GM23338 (cell line): ENCODE measurements at regions not wholly inside any gene's neighbourhood (a gene's known extent, or its start where the extent isn't known, plus 50 kb on each side); places are given as distances from the start of the nearest gene placed in this dataset.

ENCODE experiments used
- ATAC-seq: fragments of 200-7000 bp; cut with Tn5 transposase; 3 replicates; pipeline ENCODE4 v1.9.1; 2020
- DNase-seq: peaks from one replicate; pipeline ENCODE4 v3.0.0-alpha.2; 2015; ENCODE audit warnings: low spot score
- H2AFZ ChIP-seq: fragments of 200-600 bp; sonication (generic); 2 replicates; pipeline ENCODE4 v1.8.0; 2016; ENCODE audit warnings: antibody characterized with exemption, mild to moderate bottlenecking, moderate library complexity
- H3F3A ChIP-seq: fragments of 200-600 bp; sonication (generic); replicated peaks from 2 replicates; pipeline ENCODE4 v1.8.0; 2017; ENCODE audit warnings: antibody characterized with exemption, mixed run types, low read depth
- H3K27ac ChIP-seq: fragments of 200-600 bp; sonication (generic); 2 replicates; pipeline ENCODE4 v1.6.1; 2016; ENCODE audit warnings: low read depth
- H3K27me3 ChIP-seq: fragments of 200-600 bp; sonication (generic); 2 replicates; pipeline ENCODE4 v1.8.0; 2016; ENCODE audit warnings: mild to moderate bottlenecking, mixed run types, moderate library complexity; ENCODE audit not compliant: insufficient read depth
- H3K36me3 ChIP-seq: fragments of 200-600 bp; sonication (generic); 2 replicates; pipeline ENCODE4 v1.8.0; 2016; ENCODE audit warnings: mild to moderate bottlenecking; ENCODE audit not compliant: insufficient read depth
- H3K4me1 ChIP-seq: fragments of 200-600 bp; sonication (generic); 2 replicates; pipeline ENCODE4 v1.8.0; 2016; ENCODE audit warnings: mild to moderate bottlenecking, moderate library complexity; ENCODE audit not compliant: insufficient read depth
- H3K4me2 ChIP-seq: fragments of 200-600 bp; sonication (generic); 2 replicates; pipeline ENCODE4 v1.7.1; 2017; ENCODE audit warnings: mixed run types
- H3K4me3 ChIP-seq: fragments of 200-600 bp; sonication (generic); 2 replicates; pipeline ENCODE4 v1.6.1; 2016; ENCODE audit warnings: mixed run types
- H3K79me2 ChIP-seq: fragments of 200-600 bp; sonication (generic); replicated peaks from 2 replicates; pipeline ENCODE4 v1.8.0; 2017; ENCODE audit warnings: mild to moderate bottlenecking; ENCODE audit not compliant: insufficient read depth
- H3K9me2 ChIP-seq: fragments of 200-600 bp; sonication (generic); 2 replicates; pipeline ENCODE4 v1.8.0; 2017; ENCODE audit not compliant: insufficient read depth
- H4K20me1 ChIP-seq: fragments of 200-600 bp; sonication (generic); replicated peaks from 2 replicates; pipeline ENCODE4 v1.8.0; 2017; ENCODE audit warnings: mild to moderate bottlenecking; ENCODE audit not compliant: insufficient read depth
- H3K27ac Mint-ChIP-seq: 2 replicates; pipeline ENCODE4 v1.8.0; 2020; ENCODE audit warnings: inconsistent platforms, mild to moderate bottlenecking, moderate library complexity, mixed read lengths
- H3K27me3 Mint-ChIP-seq: 3 replicates; pipeline ENCODE4 v1.8.0; 2022; ENCODE audit warnings: low read depth, mild to moderate bottlenecking, moderate library complexity, mixed read lengths, inconsistent platforms; ENCODE audit not compliant: insufficient read depth, poor library complexity
- H3K36me3 Mint-ChIP-seq: 3 replicates; pipeline ENCODE4 v1.8.0; 2021; ENCODE audit warnings: low read depth, mild to moderate bottlenecking, inconsistent platforms, moderate library complexity, mixed read lengths
- H3K4me1 Mint-ChIP-seq: 3 replicates; pipeline ENCODE4 v1.8.0; 2020; ENCODE audit warnings: mild to moderate bottlenecking, inconsistent platforms, mixed read lengths
- H3K4me3 Mint-ChIP-seq: 3 replicates; pipeline ENCODE4 v1.8.0; 2021; ENCODE audit warnings: moderate library complexity, mild to moderate bottlenecking, inconsistent platforms, mixed read lengths
- H3K9me3 Mint-ChIP-seq: 3 replicates; pipeline ENCODE4 v1.8.0; 2020; ENCODE audit warnings: moderate library complexity, mild to moderate bottlenecking, inconsistent platforms, mixed read lengths
- CREB1 ChIP-seq: fragments of 250-450 bp; sonication (Bioruptor Pico); IDR thresholded peaks from 2 replicates; pipeline ENCODE4 v1.5.0; 2020; ENCODE audit warnings: low read depth, mild to moderate bottlenecking, moderate library complexity
- CTCF ChIP-seq, 2 experiments: fragments of 200-600 bp in 1 of 2; sonication (generic) in 1 of 2; conservative IDR thresholded peaks; 2 replicates each; pipeline versions ENCODE4 v1.5.1 to v1.6.1; 2016 to 2017; ENCODE audit warnings: antibody characterized with exemption in 2 of 2, low read depth in 2 of 2, mild to moderate bottlenecking in 2 of 2, moderate library complexity in 1 of 2
- ETS1 ChIP-seq: IDR thresholded peaks from 2 replicates; pipeline ENCODE4 v1.6.1; 2016; ENCODE audit warnings: antibody characterized with exemption
- EZH2 ChIP-seq: fragments of 200-600 bp; sonication (generic); IDR thresholded peaks from one replicate; pipeline ENCODE4 v1.8.0; 2017; ENCODE audit warnings: antibody characterized with exemption, mild to moderate bottlenecking, low read depth; ENCODE audit not compliant: unreplicated experiment
- EZH2phosphoT487 ChIP-seq: fragments of 200-600 bp; sonication (generic); IDR thresholded peaks from one replicate; pipeline ENCODE4 v1.8.1; 2018; ENCODE audit warnings: antibody characterized with exemption; ENCODE audit not compliant: unreplicated experiment
- JUNB ChIP-seq: IDR thresholded peaks from one replicate; pipeline ENCODE4 v1.6.1; 2016; ENCODE audit warnings: antibody characterized with exemption; ENCODE audit not compliant: unreplicated experiment
- NANOG ChIP-seq: IDR thresholded peaks from 2 replicates; pipeline ENCODE4 v1.6.1; 2016; ENCODE audit warnings: antibody characterized with exemption, borderline replicate concordance
- POLR2AphosphoS5 ChIP-seq: IDR thresholded peaks from 2 replicates; pipeline ENCODE4 v1.6.1; 2016; ENCODE audit warnings: antibody characterized with exemption, low read depth
- REST ChIP-seq: IDR thresholded peaks from one replicate; pipeline ENCODE4 v1.6.1; 2018; ENCODE audit warnings: antibody characterized with exemption; ENCODE audit not compliant: unreplicated experiment
- STAT1 ChIP-seq: IDR thresholded peaks from one replicate; pipeline ENCODE4 v1.6.1; 2016; ENCODE audit warnings: antibody characterized with exemption; ENCODE audit not compliant: unreplicated experiment
- ZNF114 ChIP-seq: fragments of 250-450 bp; sonication (Bioruptor Pico); IDR thresholded peaks from 2 replicates; pipeline ENCODE4 v1.5.0; 2020; ENCODE audit warnings: mild to moderate bottlenecking, moderate library complexity
- ZNF331 ChIP-seq: fragments of 250-450 bp; sonication (Bioruptor Pico); IDR thresholded peaks from 2 replicates; pipeline ENCODE4 v1.5.0; 2020; ENCODE audit warnings: low read depth, mild to moderate bottlenecking, moderate library complexity
- ZNF462 ChIP-seq: fragments of 250-450 bp; sonication (Bioruptor Pico); IDR thresholded peaks from 2 replicates; pipeline ENCODE4 v1.5.0; 2020; ENCODE audit warnings: mild to moderate bottlenecking, moderate library complexity

GRCh38 chr12:89779090-89779489 is 70.5 kb upstream of the ATP2B1 start:
- Mint-ChIP-seq H3K4me3 (no peak overlapping the region), H3K27me3 (no peaks in the 10 kb centered on the region), H3K27ac (no peak overlapping the region), H3K4me1 (peaks cover 6% of the 10 kb centered on the region; the same call in 1 of the 3 replicates), H3K36me3 (no peaks in the 10 kb centered on the region), H3K9me3 (peaks cover 2% of the 10 kb centered on the region; the same call in 1 of the 3 replicates)
- Histone ChIP-seq H3K27ac (no peak overlapping the region), H3K36me3 (no peaks in the 10 kb centered on the region), H3K4me1 (no peaks in the 10 kb centered on the region), H3K27me3 (no peaks in the 10 kb centered on the region), H3K79me2 (no peaks in the 10 kb centered on the region), H4K20me1 (no peaks in the 10 kb centered on the region), H3K4me3 (no peak overlapping the region), H3K4me2 (no peak overlapping the region), H3K9me2 (no peaks in the 10 kb centered on the region), H3F3A (no peaks in the 10 kb centered on the region), H2AFZ (no peak overlapping the region)
- DNase-seq, result no peak
- TF ChIP-seq CREB1 (CRISPR knock-in tag) (no peak), NANOG (no peak), ZNF331 (CRISPR knock-in tag) (no peak), STAT1 (no peak), CTCF (conservative IDR thresholded peaks at IDR 0.05; ENCODE audit: low read depth in 2 of 2) (no peak), JUNB (no peak), ZNF462 (CRISPR knock-in tag) (no peak), EZH2phosphoT487 (no peak), ETS1 (no peak), POLR2AphosphoS5 (no peak), REST (no peak), EZH2 (no peak), ZNF114 (CRISPR knock-in tag) (no peak)
- ATAC-seq, result no peak
